ENCODE measurements at regions not wholly inside any gene's neighbourhood (a gene's known extent, or its start where the extent isn't known, plus 50 kb on each side); places are given as distances from the start of the nearest gene placed in this dataset.

DNA sequence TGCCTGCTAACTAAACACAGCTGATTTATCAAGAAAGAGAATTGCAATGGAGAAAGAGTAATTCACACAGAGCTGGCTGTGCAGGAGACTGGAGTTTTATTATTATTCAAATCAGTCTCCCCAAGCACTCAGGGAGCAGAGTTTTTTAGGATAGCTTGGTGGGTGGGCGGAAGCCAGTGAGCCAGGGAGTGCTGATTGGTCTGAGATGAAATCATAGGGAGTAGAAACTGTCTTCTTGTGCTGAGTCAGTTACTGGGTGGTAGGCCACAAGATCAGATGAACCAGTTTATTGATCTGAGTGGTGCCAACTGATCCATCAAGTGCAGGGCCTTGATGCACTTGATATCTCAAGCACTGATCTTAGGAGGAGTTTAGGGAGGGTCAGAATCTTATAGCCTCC is 891.9 kb upstream of the CADM2 start:
- DNase-seq (ENCODE audit: low read depth, low spot score): no peak

DNA sequence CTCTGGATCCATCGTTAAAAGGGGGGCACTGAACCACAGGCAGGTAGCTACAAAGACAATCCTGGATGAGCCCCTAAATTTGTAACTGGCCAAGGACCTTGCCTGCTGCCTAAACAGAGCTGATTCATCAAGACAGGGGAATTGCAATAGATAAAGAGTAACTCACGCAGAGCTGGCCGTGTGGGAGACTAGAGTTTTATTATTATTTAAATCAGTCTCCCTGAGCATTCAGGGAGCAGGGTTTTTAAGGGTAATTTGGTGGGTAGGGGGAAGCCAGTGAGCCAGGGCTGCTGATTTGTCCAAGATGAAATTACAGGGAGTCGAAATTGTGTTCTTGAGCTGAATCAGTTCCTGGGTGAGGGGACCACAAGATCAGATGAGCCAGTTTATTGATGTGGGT is 885.1 kb upstream of the CADM2 start:
- DNase-seq (ENCODE audit: low read depth, low spot score): no peak

DNA sequence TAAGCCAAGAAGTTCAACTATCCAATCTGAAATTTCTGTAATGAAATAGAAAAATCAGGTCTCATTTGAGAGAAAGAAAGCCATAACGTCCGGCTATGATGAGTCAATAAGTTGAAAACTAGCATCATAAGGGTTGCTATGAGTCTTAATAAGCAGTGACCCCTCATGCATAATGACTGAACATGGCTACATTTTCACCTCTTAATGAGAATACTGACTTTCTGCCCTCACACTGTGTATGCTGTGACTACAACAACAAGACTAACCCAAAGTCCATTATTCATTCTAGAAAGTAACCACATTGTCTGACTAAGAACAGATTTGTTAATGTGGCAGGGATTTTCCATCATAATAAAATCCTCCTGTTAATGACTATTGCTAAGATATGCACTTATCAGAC is 884.0 kb upstream of the CADM2 start:
- no peak for DNase-seq (ENCODE audit: low read depth, low spot score)

DNA sequence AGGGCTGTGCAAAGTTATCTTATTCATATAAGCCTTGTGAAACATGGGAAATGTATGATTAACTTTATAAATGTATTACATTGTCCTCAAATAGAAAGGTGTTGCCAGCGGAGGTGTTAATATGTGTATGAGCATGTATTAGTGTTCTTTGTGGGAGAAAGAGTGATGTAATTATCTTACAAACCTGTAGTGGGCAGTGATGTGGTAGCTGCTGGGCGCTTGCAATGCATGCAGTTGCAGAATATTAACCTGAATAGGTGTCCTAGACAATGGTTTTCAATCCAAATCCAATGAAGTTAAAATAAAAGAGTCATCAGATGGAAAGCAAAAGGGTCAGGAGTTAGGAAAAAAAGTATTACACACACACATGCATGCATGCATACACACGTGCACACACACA is 881.3 kb upstream of the CADM2 start:
- no peak for DNase-seq (ENCODE audit: low read depth, low spot score)

DNA sequence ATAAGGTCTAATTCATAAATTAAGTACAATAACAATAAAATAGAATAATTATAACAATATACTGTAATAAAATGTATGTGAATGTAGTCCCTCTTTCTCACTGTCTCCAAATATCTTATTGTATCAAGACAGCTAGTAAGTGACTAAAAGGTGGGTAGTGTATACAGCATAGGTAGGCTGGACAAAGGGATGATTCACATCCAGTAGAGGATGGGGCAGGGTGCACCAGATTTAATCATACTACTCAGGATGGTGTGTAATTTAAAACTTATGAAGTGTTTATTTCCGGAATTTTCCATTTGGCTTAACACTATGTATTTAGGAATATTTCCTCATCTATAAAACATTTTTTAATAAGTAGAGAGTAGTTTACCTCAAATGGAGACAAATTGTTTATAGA is 876.1 kb upstream of the CADM2 start:
- no peak for DNase-seq (ENCODE audit: low read depth, low spot score)

DNA sequence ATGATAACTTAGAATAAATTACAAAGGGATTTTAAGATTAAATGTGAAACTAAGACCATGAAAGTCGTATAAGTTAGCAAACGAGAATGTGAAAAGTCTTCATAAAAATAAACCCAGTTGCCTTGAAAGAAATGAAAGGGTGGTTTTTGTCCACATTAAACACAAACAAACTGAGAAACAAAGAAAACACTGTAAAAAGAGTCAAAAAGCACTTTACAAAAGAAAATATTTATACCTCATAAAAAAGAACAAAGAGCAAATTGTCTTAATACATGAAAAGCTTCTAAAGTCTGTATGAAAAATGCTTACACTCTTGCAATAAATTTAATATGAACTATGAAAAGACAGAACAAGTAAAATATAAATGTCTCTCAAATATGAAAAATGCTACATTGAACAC is 865.9 kb upstream of the CADM2 start:
- no peak for DNase-seq (ENCODE audit: low read depth, low spot score)

DNA sequence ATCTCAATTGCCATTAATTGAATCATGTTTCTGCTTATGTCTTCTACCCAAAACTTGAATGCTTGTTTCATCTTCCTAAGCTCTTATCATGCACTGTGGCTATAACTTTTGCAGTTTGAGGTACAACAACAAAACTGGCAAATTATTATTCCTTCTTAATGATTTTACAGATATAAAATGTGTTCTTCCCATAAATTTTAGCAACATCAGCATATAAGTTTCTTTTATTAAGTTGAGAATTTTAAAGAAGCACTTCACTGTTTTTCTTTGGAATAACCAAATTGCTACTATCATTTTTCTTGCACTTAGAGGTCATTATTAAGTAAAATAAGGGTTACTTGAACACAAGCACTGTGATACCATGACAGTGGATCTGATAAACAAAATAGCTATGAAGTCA is 862.6 kb upstream of the CADM2 start:
- DNase-seq (ENCODE audit: low read depth, low spot score): no peak

DNA sequence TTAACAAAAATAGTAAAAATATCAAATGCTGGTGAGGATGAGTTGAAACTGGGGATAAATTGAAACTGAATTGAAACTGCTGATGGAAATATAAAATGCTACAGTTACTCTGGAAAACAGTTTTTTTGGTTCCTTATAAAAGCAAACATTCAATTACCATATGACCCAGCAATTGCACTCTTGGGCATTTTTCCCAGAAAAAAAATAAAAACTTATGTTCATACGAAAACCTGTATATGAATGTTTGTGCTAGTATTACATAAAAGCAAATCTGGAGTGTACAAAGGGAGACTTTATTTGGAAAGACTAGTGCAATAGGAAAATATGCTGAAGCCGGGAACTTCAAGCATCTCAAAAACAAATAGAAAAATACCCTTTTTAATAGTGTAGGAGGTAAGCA is 857.9 kb upstream of the CADM2 start:
- DNase-seq (ENCODE audit: low read depth, low spot score): no peak

DNA sequence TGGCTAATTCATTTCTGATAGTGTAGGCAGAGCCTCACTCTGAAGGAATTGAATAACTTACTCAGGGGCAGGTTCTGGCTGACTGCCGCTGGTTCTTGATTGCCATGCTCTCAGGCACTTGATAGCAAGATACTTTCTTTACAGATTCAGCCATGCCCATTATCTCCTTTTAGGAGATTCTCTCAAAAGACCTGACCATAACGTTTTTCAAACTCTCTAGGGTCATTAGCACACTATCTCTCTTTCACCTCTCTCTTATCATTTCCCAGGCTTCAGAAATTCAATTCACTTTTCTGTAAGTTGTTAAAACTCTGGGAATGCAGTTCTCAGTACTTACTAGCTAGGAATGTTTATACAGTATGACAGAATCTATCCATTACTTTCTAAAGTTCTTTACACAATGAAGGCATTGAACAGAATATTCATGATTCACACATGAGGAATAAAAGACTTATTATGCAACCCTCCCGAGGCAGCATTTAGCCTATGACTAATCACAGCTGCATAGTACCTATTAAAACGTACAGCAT is 850.3 kb upstream of the CADM2 start:
- DNase-seq (ENCODE audit: low read depth, low spot score): no peak

DNA sequence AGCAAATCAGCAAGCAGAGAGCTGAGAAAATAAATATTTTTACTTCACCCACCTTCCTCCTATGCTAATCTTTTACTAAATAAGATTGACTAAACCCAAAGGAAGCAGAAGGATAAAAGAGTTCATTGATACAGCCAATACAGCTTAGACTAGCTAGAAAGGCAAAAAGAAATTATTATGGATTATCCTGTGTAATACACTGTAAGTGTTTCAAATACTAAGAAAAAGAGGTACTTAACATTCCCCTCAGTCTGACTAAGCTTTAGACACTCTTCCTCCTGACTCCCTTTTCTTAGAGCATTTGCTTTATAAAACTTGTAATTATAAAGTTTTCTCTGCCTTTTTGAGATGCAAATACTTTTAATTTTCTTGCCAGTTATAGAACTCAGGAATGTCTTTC is 848.9 kb upstream of the CADM2 start:
- no peak for DNase-seq (ENCODE audit: low read depth, low spot score)

DNA sequence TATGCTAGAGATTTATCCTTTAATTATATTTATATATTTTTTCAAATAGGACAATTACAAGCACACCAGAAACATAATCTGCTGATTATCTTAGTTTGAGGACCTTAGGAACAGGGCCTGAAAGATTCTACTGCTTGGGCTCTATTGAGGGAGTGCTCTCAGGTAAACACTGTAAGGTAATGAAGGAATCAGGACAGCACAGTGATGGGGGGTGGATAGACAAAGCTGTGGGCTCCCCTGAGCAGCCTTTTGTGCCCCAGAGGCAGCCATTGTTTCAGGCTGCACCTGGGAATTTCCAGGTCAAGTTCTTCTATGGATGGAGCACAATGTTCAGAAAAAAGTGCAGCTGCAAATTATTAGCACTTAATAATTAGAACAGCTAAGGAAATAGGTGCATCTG is 848.0 kb upstream of the CADM2 start:
- no peak for DNase-seq (ENCODE audit: low read depth, low spot score)

DNA sequence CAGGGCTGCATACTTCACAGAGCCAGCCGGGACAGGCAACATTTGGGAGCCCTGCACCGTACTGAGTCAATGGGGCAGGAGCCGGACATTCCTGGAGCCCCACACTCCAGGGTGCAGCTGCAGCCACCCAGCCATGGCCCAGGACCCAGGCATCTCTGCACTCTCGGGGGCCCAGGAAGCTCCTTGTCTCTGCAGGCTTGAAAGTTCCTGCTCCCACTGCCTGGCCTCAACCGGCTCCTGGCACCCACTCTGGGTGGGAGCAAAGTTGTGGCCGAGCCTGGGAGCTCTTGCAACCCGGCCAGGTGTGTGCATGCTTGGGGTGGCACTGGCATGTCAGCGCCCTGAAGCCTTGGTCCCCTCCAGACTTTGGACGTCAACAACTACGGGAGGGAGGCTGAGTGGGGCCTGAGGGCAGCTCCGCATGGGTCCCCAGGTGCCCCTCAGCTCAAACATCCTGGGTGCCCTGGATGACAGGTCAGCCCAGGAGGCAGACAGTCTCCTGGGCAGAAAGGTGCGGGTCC is 833.5 kb upstream of the CADM2 start:
- DNase-seq (ENCODE audit: low read depth, low spot score): no peak

DNA sequence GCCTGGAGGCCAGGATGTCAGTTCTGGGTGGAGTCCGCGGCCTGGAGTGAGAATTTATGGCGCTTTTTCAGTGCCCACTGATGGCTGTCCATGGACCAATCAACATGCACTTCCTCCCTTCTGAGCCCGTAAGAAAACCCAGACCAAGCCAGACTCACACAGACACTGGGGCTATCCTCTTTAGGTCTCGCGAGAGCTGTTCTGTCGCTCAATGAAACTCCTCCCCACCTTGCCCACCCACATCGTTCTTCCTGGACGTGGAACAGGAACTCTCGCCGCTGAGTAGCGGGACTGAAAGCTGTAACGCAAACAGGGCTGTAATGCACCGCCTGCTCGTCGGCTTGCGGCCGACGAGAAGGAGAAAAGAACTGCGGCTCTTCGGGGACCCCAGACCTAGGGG is 833.0 kb upstream of the CADM2 start:
- DNase-seq (ENCODE audit: low read depth, low spot score): no peak

DNA sequence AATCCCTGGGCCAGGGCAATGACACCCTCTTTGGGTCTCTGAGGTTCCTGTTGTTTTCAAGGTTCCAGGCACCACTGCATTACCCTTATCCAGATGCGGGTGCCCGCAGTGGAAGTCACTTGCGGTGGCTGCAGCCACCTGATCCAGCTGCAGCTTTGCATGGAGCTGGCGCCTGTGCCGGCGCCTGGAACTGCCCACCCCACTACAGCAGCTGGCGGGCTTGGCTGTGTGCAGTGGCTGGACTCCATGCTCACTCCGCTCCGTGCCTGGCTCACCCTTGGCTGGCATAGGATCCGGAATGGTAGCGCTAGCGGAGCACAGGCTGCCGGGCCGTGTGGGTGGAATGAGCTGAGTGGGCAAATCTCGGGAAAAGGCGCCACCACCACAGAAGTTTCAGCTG is 832.6 kb upstream of the CADM2 start:
- DNase-seq (ENCODE audit: low read depth, low spot score): no peak

DNA sequence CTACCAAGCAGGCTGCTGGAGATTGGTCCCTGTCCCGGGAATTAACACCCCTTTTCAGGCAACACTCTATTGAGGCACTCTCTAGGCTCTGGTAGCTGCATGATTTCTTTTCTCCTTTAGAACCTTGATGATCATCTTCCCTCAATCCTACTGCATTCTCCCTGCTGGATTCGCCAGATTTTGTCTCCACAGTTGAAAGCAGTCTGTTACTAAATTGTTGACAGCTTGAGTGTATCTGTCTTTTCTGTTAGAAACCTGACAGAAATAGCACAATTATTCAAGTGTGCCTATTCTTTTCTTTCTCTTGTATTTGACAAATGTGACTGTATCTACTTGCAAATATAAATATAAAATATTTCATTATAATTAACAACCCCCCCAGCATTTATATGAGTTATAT is 830.8 kb upstream of the CADM2 start:
- DNase-seq (ENCODE audit: low read depth, low spot score): no peak

DNA sequence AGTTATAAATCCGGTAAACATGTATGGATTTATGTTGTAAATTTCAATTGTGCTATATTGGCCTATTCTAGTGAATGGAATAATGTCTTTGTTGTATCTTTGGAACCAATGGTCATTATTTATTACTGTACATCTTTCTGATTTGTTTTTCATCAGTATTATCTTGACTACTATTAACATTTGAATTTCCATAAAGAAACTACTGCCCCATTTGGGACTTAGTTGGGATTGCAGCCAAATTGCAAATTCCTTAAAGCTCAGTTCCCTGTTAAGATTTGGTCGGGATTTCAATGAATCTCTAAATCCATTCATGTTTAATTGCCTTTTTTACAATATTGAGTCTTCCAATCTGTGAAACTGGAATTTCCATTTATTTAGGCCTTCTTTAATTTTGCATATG is 822.4 kb upstream of the CADM2 start:
- no peak for DNase-seq (ENCODE audit: low read depth, low spot score)

DNA sequence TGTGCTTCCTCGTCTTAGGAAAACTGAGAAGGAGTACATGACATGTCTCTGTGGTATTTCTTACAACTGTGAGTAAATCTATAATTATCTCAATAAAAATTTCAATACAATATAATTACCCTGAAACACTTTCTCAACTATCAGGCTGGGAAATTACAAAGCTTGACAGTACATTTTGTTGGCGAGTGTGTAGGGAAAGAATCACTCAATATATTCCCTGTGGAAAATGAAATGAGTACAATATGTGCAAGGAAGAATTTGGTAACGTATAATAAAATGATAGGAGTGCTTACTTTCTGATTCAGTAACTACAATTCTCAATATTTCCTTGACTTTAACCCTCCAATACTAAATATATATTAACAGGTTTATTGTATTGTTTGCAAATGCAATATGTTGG is 818.2 kb upstream of the CADM2 start:
- no peak for DNase-seq (ENCODE audit: low read depth, low spot score)

DNA sequence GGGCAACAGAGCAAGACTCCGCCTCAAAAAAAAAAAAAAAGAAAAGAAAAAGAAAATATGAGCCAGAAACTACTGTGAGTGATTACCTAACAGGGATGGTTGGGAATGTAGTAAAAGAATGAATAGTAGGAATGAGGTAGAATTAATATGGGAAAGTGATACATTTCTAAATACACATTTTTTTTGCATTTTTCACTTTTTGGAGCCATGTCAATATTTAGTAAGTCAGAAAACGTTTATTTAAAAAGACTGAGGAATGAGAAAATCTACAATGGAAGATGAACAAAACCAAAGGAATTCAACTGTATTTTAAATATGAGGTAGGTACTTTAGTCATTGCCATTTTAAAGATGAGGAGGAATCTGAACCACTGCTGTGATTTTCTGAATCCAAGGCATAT is 817.2 kb upstream of the CADM2 start:
- no peak for DNase-seq (ENCODE audit: low read depth, low spot score)

DNA sequence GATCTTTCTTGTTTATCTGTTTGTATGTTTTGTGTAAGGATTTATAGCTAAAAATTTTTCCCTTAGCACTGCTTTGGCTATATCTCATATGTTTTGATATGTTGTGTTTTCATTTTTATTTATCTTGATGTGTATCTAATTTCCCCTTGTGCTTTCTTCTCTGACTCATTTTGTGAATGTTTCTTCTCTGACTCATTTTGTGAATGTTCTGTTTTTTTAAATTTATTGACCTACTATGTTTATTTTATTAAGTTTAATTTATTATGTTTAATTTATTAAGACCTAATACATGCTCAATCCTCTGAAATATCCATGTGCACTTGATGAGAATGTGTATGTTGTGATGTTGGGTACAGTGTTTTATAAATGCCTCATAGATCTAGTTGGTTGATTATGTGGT is 793.5 kb upstream of the CADM2 start:
- DNase-seq (ENCODE audit: low read depth, low spot score): no peak

DNA sequence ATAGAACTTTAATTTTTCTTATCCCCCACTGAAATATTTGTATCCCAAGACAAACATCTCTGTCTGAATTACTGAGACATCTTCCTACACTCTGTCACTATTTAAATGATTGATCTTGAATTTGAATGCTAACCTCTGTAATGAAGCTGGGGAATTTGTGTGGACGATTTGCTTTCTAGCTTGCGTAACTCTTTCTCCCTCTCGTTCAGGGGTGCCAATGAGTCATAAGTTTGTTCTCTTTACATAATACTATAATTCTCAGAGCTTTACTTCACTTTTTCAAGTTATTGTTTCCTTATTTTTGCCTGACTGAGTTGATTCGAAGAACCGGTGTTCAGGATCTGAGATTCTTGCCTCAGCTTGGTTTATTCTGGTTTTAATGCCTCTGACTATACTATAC is 783.3 kb upstream of the CADM2 start:
- no peak for DNase-seq (ENCODE audit: low read depth, low spot score)

DNA sequence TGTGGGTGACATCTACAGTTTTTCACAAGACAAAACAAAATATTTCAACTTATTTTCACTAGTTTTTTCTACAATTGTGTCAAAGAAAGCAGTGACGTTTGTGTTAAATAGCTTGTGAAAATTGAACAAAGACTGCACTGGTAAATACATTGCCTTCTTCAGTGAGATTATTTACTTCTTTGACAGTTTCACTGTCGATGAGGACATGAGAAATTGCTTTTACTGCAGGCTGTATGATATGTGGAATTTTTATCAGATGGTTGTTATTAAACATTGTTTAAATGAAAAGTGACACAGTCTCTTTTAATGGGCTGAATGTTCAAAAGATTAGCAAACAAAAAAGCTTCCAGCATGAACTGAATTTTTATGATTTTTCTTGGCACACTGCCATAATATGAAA is 773.9 kb upstream of the CADM2 start:
- no peak for DNase-seq (ENCODE audit: low read depth, low spot score)

DNA sequence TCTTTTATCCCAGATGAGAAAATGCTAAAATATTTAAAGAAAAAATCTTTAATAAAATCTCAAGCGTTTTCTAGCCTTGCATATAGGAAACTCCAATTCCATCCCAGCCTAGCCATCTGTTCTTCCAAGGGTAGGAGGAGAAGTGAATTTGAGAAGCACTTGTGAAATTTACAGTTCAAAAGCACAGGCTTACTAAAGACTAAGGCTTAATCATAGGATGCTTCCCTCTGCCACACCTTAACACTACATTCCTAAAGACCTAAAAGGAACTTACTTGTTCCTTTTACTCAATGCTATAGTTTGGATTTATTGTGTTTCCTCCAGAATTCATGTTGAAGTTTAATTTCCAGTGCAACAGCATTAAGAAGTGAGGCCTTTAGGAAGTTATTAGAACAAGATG is 764.8 kb upstream of the CADM2 start:
- DNase-seq (ENCODE audit: low read depth, low spot score): no peak

DNA sequence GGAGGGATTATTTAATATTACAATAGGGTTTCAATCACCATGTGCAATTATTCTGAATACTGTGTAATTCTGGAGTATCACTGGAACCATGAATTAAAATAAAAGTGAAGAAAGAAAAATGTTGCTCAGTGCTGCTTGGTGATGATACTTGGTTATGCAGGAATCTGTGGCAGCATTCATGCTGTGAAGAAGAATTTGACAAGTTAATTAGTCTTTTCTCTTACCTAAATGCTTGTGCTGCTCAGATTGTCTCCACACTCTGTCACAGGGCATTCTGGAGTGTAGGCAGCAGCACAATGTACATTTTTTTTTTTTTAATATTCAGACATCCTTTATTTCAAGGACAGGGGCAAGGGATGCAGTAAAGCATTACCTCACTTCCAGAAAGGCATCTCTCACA is 749.3 kb upstream of the CADM2 start:
- DNase-seq (ENCODE audit: low read depth, low spot score): no peak

DNA sequence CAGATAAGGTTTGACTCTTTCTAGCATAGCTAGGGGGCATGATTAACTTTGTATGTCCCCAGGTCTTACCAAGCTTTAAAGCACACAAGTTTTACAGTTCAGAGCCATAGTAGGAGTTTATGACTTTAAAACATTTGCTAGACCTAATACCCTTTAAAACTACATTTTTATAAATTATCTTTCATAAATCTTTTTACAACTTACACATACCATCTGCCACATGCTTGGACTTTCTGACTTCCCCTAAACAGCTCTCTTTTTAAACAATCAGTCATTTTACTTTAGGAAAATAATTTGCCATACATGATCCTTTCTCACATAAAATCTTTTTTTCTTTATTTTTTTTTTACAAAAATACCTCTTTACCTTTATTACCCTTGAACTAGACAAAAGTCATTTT is 735.3 kb upstream of the CADM2 start:
- no peak for DNase-seq (ENCODE audit: low read depth, low spot score)

DNA sequence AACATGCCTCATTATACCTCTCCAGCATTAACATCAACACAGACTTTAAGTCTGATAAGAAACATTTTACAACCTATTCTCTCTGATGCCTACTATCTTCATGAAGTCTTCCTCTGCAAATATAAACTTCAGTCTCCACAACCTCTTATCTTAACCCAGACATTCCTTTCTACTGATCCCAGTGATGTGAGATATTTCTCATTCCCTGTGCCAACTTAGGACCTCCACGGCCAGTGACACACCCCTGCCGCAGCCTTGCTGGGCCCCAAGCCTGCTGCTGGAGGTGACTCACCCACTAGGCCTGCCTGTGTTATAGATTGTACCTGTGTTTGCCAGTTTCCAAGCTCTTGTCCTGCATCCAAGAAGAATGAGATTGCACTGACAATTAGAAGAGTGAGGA is 734.5 kb upstream of the CADM2 start:
- no peak for DNase-seq (ENCODE audit: low read depth, low spot score)

All from smooth muscle cell of the brain vasculature (primary cell).